H9 (cell line): ENCODE measurements at regions not wholly inside any gene's neighbourhood (a gene's known extent, or its start where the extent isn't known, plus 50 kb on each side); places are given as distances from the start of the nearest gene placed in this dataset.

Experiments used
- DNase-seq: peaks from one replicate; pipeline ENCODE4 v3.0.0-alpha.2; 2017
- H2AFZ ChIP-seq: one replicate; pipeline ENCODE4 v1.6.1; 2013; ENCODE audit warnings: mild to moderate bottlenecking, low read length, control low read depth, moderate library complexity
- H2AK5ac ChIP-seq: 2 replicates; pipeline ENCODE4 v1.6.1; 2013; ENCODE audit warnings: low read length, control low read depth, mixed read lengths; ENCODE audit not compliant: insufficient read length
- H2BK120ac ChIP-seq: one replicate; pipeline ENCODE4 v1.6.1; 2013; ENCODE audit warnings: low read depth, mild to moderate bottlenecking, low read length, control low read depth, inconsistent platforms; ENCODE audit not compliant: poor library complexity, severe bottlenecking
- H2BK12ac ChIP-seq: 2 replicates; pipeline ENCODE4 v1.6.1; 2013; ENCODE audit warnings: low read length, control low read depth, mixed read lengths, low read depth; ENCODE audit not compliant: insufficient read length
- H2BK15ac ChIP-seq: 2 replicates; pipeline ENCODE4 v1.6.1; 2013; ENCODE audit warnings: low read depth, low read length, control low read depth
- H2BK20ac ChIP-seq: one replicate; pipeline ENCODE4 v1.6.1; 2013; ENCODE audit warnings: low read depth, mild to moderate bottlenecking, low read length, control low read depth, inconsistent platforms; ENCODE audit not compliant: poor library complexity, severe bottlenecking
- H2BK5ac ChIP-seq: 2 replicates; pipeline ENCODE4 v1.6.1; 2013; ENCODE audit warnings: low read length, control low read depth, mixed read lengths; ENCODE audit not compliant: insufficient read length
- H3K14ac ChIP-seq: 2 replicates; pipeline ENCODE4 v1.6.1; 2013; ENCODE audit warnings: low read length, control low read depth; ENCODE audit not compliant: insufficient read depth
- H3K18ac ChIP-seq: 2 replicates; pipeline ENCODE4 v1.6.1; 2013; ENCODE audit warnings: low read depth, mild to moderate bottlenecking, mixed read lengths, low read length, control low read depth; ENCODE audit not compliant: insufficient read length
- H3K23ac ChIP-seq: 2 replicates; pipeline ENCODE4 v1.6.1; 2013; ENCODE audit warnings: low read length, control low read depth, mixed read lengths, low read depth; ENCODE audit not compliant: insufficient read length
- H3K23me2 ChIP-seq: 2 replicates; pipeline ENCODE4 v1.6.1; 2013; ENCODE audit warnings: low read depth, mild to moderate bottlenecking, mixed read lengths, low read length, control low read depth; ENCODE audit not compliant: insufficient read length, poor library complexity, severe bottlenecking
- H3K27ac ChIP-seq: 2 replicates; pipeline ENCODE4 v1.5.1; 2013; ENCODE audit warnings: low read length, control low read depth, mixed read lengths, low read depth; ENCODE audit not compliant: insufficient read length
- H3K27me3 ChIP-seq: 2 replicates; pipeline ENCODE4 v1.6.1; 2013; ENCODE audit warnings: low read length, control low read depth, inconsistent platforms; ENCODE audit not compliant: insufficient read depth
- H3K4ac ChIP-seq: 2 replicates; pipeline ENCODE4 v1.6.1; 2013; ENCODE audit warnings: low read depth, mild to moderate bottlenecking, control low read depth, inconsistent platforms, low read length, moderate library complexity
- H3K4me1 ChIP-seq: 2 replicates; pipeline ENCODE4 v1.6.1; 2013; ENCODE audit warnings: low read length, control low read depth, inconsistent platforms; ENCODE audit not compliant: insufficient read depth
- H3K4me2 ChIP-seq: 2 replicates; pipeline ENCODE4 v1.6.1; 2013; ENCODE audit warnings: low read length, control low read depth, mixed read lengths; ENCODE audit not compliant: insufficient read length, insufficient read depth
- H3K56ac ChIP-seq: 2 replicates; pipeline ENCODE4 v1.6.1; 2013; ENCODE audit warnings: low read depth, mild to moderate bottlenecking, mixed read lengths, low read length, control low read depth; ENCODE audit not compliant: insufficient read length
- H3K79me1 ChIP-seq: 2 replicates; pipeline ENCODE4 v1.6.1; 2013; ENCODE audit warnings: low read depth, mild to moderate bottlenecking, moderate library complexity, low read length, control low read depth, inconsistent platforms; ENCODE audit not compliant: insufficient read depth, poor library complexity, severe bottlenecking
- H3K79me2 ChIP-seq: 2 replicates; pipeline ENCODE4 v1.6.1; 2013; ENCODE audit warnings: low read length, control low read depth, inconsistent platforms; ENCODE audit not compliant: insufficient read depth
- H3K9ac ChIP-seq: 2 replicates; pipeline ENCODE4 v1.6.1; 2013; ENCODE audit warnings: low read length, control low read depth, mixed read lengths; ENCODE audit not compliant: insufficient read length; ENCODE audit errors: extremely low read depth
- H3K9me3 ChIP-seq: one replicate; pipeline ENCODE4 v1.6.1; 2013; ENCODE audit warnings: low read depth, low read length, inconsistent platforms; ENCODE audit not compliant: control insufficient read depth
- H3T11ph ChIP-seq: one replicate; pipeline ENCODE4 v1.6.1; 2013; ENCODE audit warnings: mild to moderate bottlenecking, low read length, control low read depth, inconsistent platforms
- H4K20me1 ChIP-seq: one replicate; pipeline ENCODE4 v1.6.1; 2013; ENCODE audit not compliant: control insufficient read depth, insufficient read length, insufficient read depth
- H4K5ac ChIP-seq: 2 replicates; pipeline ENCODE4 v1.6.1; 2013; ENCODE audit warnings: low read depth, mild to moderate bottlenecking, mixed read lengths, low read length, control low read depth; ENCODE audit not compliant: insufficient read length
- H4K8ac ChIP-seq: replicated peaks from 2 replicates; pipeline ENCODE4 v1.6.1; 2013; ENCODE audit warnings: low read length, control low read depth, mixed read lengths, low read depth; ENCODE audit not compliant: insufficient read length
- H4K91ac ChIP-seq: 2 replicates; pipeline ENCODE4 v1.6.1; 2013; ENCODE audit warnings: low read depth, mild to moderate bottlenecking, moderate library complexity, mixed read lengths, low read length, control low read depth; ENCODE audit not compliant: insufficient read length
- H3K27ac Mint-ChIP-seq, 3 experiments: 2 replicates in 2 of 3; 3 replicates in 1 of 3; pipeline ENCODE4 v1.8.0; 2020 to 2021; ENCODE audit warnings: mixed read lengths in 3 of 3, mild to moderate bottlenecking in 1 of 3, moderate library complexity in 1 of 3
- H3K27me3 Mint-ChIP-seq: 2 replicates; pipeline ENCODE4 v1.8.0; 2021; ENCODE audit warnings: low read depth, mild to moderate bottlenecking, moderate library complexity, mixed read lengths
- H3K36me3 Mint-ChIP-seq, 3 experiments: 2 replicates in 2 of 3; 3 replicates in 1 of 3; pipeline ENCODE4 v1.8.0; 2020 to 2021; ENCODE audit warnings: low read depth in 3 of 3, mixed read lengths in 3 of 3; ENCODE audit not compliant: insufficient read depth in 1 of 3
- H3K4me1 Mint-ChIP-seq, 2 experiments: 2 replicates each; pipeline ENCODE4 v1.8.0; 2020; ENCODE audit warnings: mixed read lengths in 2 of 2
- H3K4me3 Mint-ChIP-seq, 2 experiments: 2 replicates in 1 of 2; 3 replicates in 1 of 2; pipeline ENCODE4 v1.8.0; 2020 to 2021; ENCODE audit warnings: mild to moderate bottlenecking in 2 of 2, mixed read lengths in 2 of 2, moderate library complexity in 1 of 2
- H3K9me3 Mint-ChIP-seq, 2 experiments: 2 replicates in 1 of 2; 3 replicates in 1 of 2; pipeline ENCODE4 v1.8.0; 2020; ENCODE audit warnings: mild to moderate bottlenecking in 2 of 2, mixed read lengths in 2 of 2, moderate library complexity in 1 of 2
- WGBS: extraction: QIAGEN DNeasy Blood & Tissue Kit; methylation state at CpG from one replicate; pipeline ENCODE4 v1.1.7; 2013; ENCODE audit warnings: missing lambda C conversion rate, low lambda C conversion rate, mixed read lengths; ENCODE audit not compliant: insufficient read length; ENCODE audit errors: extremely low coverage; 5-methylcytosine and 5-hydroxymethylcytosine counted together
- TF ChIP-seq, protein P1 (sequence below): fragments of 200-600 bp; sonication (generic); conservative IDR thresholded peaks from 3 replicates; pipeline ENCODE4 v1.8.0; 2021; ENCODE audit warnings: antibody characterized with exemption, mild to moderate bottlenecking

- Mint-ChIP-seq H3K27me3 (peaks cover 3% of the 10 kb centered on the region), H3K9me3 (no peaks in the 10 kb centered on the region), H3K4me3 (no peak overlapping the region), H3K36me3 (no peaks in the 10 kb centered on the region; a peak in 1 of 7 replicates), H3K27ac (no peak overlapping the region; a peak in 1 of 7 replicates), H3K4me1 (peaks cover 14 to 34% of the 10 kb centered on the region in 2 experiments)
- Histone ChIP-seq H3K79me2 (no peaks in the 10 kb centered on the region), H3K9me3 (no peaks in the 10 kb centered on the region), H2BK20ac (no peak overlapping the region), H3K4me1 (peaks cover 3% of the 10 kb centered on the region; the same call in 1 of the 2 replicates), H3K14ac (no peak overlapping the region), H4K5ac (no peak overlapping the region), H2BK15ac (no peak overlapping the region), H4K20me1 (no peaks in the 10 kb centered on the region), H3K56ac (no peak overlapping the region), H2BK12ac (no peak overlapping the region), H4K91ac (no peak overlapping the region), H3K9ac (no peak overlapping the region), H3K27me3 (no peaks in the 10 kb centered on the region), H2BK120ac (no peak overlapping the region), H2AK5ac (no peak overlapping the region), H3K23me2 (no peaks in the 10 kb centered on the region), H2BK5ac (no peak overlapping the region), H3K4me2 (no peak overlapping the region), H3T11ph (no peak overlapping the region), H4K8ac (no peak overlapping the region), H3K23ac (no peak overlapping the region), H3K4ac (no peak overlapping the region), H3K27ac (no peak overlapping the region), H3K79me1 (peaks cover 2% of the 10 kb centered on the region), H3K18ac (no peak overlapping the region), H2AFZ (no peak overlapping the region)
- DNase-seq = no peak
- TF ChIP-seq, protein P1, sequence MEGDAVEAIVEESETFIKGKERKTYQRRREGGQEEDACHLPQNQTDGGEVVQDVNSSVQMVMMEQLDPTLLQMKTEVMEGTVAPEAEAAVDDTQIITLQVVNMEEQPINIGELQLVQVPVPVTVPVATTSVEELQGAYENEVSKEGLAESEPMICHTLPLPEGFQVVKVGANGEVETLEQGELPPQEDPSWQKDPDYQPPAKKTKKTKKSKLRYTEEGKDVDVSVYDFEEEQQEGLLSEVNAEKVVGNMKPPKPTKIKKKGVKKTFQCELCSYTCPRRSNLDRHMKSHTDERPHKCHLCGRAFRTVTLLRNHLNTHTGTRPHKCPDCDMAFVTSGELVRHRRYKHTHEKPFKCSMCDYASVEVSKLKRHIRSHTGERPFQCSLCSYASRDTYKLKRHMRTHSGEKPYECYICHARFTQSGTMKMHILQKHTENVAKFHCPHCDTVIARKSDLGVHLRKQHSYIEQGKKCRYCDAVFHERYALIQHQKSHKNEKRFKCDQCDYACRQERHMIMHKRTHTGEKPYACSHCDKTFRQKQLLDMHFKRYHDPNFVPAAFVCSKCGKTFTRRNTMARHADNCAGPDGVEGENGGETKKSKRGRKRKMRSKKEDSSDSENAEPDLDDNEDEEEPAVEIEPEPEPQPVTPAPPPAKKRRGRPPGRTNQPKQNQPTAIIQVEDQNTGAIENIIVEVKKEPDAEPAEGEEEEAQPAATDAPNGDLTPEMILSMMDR = no peak
- no CpG with 5 or more reads among the region's 4 CpGs for WGBS
These were observed 240.9 kb downstream of the HAUS1 start for GRCh38 chr18:46345181-46345465.
